GM21447 (cell line): ENCODE measurements at regions not wholly inside any gene's neighbourhood (a gene's known extent, or its start where the extent isn't known, plus 50 kb on each side); places are given as distances from the start of the nearest gene placed in this dataset.
"Not testable (repeated sequence)": the region's sequence is repeated elsewhere in the genome, so short reads cannot be mapped to it uniquely, and the experiment has no call there.

Experiments
- ATAC-seq: cut with Tn5 transposase; IDR thresholded peaks from one replicate; pipeline ENCODE4 v1.9.1; 2021; ENCODE audit not compliant: unreplicated experiment

- ATAC-seq = no peak
Measured at GRCh38 chr5:112570708-112571444, 151.8 kb upstream of the EPB41L4A start.

GRCh38 chr5:112573441-112573840 lies 154.4 kb upstream of the EPB41L4A start:
- no peak for ATAC-seq

- no peak for ATAC-seq
Measured at GRCh38 chr5:112574536-112574935, 155.5 kb upstream of the EPB41L4A start.

- ATAC-seq = no peak
Measured at GRCh38 chr5:112576298-112576925, 157.3 kb upstream of the EPB41L4A start.

GRCh38 chr5:112579599-112580170 lies 158.0 kb upstream of the APC start:
- ATAC-seq = no peak

- ATAC-seq = no peak
Measured at GRCh38 chr5:112581811-112582320, 155.8 kb upstream of the APC start.

- ATAC-seq = no peak
Measured at GRCh38 chr5:112583166-112583565, 154.5 kb upstream of the APC start.

GRCh38 chr5:112584781-112585180 lies 152.9 kb upstream of the APC start:
- ATAC-seq = no peak

- peak; percentile 69 for ATAC-seq
Measured at GRCh38 chr5:112586596-112587062, 151.1 kb upstream of the APC start.

- ATAC-seq = not testable (repeated sequence)
Measured at GRCh38 chr5:112590858-112591257, 146.8 kb upstream of the APC start.

GRCh38 chr5:112594095-112594850 lies 143.4 kb upstream of the APC start:
- ATAC-seq = no peak

GRCh38 chr5:112594941-112595340 lies 142.7 kb upstream of the APC start:
- ATAC-seq = no peak

GRCh38 chr5:112597831-112598230 lies 139.9 kb upstream of the APC start:
- ATAC-seq = no peak

- not testable (repeated sequence) for ATAC-seq
Measured at GRCh38 chr5:112600510-112600909, 137.2 kb upstream of the APC start.

- no peak for ATAC-seq
Measured at GRCh38 chr5:112604732-112605630, 132.7 kb upstream of the APC start.

GRCh38 chr5:112608975-112609374 lies 128.7 kb upstream of the APC start:
- no peak for ATAC-seq

- no peak for ATAC-seq
Measured at GRCh38 chr5:112612663-112613062, 125.0 kb upstream of the APC start.

GRCh38 chr5:112614285-112614684 lies 123.4 kb upstream of the APC start:
- ATAC-seq = no peak

- ATAC-seq = no peak
Measured at GRCh38 chr5:112614986-112615385, 122.7 kb upstream of the APC start.

GRCh38 chr5:112616812-112617547 lies 120.7 kb upstream of the APC start:
- no peak for ATAC-seq
